ENCODE measurements at regions not wholly inside any gene's neighbourhood (a gene's known extent, or its start where the extent isn't known, plus 50 kb on each side); places are given as distances from the start of the nearest gene placed in this dataset.
"Not testable (repeated sequence)": the region's sequence is repeated elsewhere in the genome, so short reads cannot be mapped to it uniquely, and the experiment has no call there.

DNA sequence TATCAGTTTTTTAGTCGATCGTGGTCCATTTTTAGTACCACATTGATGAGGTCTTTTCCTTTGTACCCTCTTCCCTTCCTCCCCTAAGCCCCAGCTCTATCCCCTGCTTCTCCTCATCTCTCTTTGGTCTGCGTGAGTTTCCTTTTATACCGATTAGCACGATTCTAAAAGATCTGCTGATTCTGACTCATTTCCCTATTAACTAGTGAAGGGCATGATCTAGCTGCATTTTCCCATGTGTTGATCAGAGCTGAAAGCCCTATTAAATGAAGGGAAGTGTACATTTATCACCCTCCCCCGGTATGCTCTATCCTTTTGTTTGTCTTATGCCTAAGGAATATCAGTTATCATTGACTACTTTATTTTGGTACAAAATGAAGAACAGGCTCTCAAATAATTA, 181.7 kb upstream of the NPY2R start:
- DNase-seq: no peak

- DNase-seq: no peak
These were observed 175.8 kb upstream of the NPY2R start for GRCh38 chr4:155032521-155033229.

GRCh38 chr4:155033604-155034003, 174.8 kb upstream of the NPY2R start:
- DNase-seq: no peak

GRCh38 chr4:155037031-155037430, 171.4 kb upstream of the NPY2R start:
- no peak for DNase-seq

GRCh38 chr4:155038459-155038858, 170.0 kb upstream of the NPY2R start:
- DNase-seq: no peak

DNA sequence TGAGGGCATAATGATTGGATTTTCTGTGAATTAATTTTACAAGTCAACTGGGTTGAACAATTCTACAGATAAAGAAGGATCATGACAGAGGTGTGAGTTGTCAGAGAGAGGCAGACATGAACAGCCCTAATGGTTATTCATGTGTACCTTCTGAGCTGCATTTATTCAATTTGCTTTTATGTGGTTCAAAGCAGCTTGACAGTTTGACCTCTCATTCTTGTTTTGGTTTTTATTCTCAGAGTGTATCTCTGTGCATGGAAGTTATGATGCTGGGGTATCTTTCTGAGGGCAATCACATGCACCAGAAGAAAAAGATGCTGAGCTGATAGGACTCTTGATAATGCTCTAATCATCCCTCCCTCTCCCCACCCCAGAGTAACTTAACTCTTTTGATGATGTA, 169.3 kb upstream of the NPY2R start:
- no peak for DNase-seq

DNA sequence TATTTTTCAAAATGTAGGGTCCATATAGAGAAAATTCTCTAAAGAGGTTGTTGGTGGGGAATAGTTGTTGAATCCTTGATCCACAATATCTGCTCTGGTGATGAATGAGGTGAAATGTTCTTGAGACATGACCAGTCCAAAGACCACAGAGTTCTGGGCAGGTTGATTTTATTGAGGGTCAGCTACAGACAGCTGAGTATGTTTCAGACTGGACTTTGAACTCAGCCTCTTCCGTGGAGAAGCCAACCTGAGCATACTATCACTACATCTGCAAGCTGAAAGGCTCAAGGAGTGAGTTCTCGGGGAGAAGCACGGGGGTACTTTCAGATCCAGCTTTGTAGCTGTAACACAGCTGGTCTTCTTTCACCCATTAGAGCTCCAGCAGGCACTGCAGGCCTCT, 168.4 kb upstream of the NPY2R start:
- DNase-seq: no peak

DNA sequence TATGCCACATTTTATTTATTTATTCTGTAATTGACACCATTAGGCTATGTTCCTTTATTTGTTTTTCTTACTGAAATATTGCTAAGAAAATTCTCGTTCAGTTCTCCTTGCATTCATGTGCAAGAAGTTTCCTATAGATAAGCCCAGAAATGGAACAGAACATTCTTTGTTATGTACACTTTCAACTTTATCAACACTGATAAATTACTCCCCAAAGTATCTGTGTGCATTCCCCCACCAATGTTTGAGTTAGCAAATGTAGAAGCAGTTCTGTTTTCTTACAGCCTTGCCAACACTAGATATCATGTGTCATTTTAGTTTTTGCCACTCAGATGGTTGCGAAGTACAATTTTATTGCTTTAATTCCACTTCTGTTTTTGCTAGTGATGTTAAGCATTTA, 166.4 kb upstream of the NPY2R start:
- no peak for DNase-seq

GRCh38 chr4:155044251-155044650, 164.2 kb upstream of the NPY2R start:
- DNase-seq: not testable (repeated sequence)

- no peak for DNase-seq
These were observed 160.7 kb upstream of the NPY2R start for GRCh38 chr4:155047755-155048154.

GRCh38 chr4:155054042-155054441, 154.4 kb upstream of the NPY2R start:
- DNase-seq: not testable (repeated sequence)

DNA sequence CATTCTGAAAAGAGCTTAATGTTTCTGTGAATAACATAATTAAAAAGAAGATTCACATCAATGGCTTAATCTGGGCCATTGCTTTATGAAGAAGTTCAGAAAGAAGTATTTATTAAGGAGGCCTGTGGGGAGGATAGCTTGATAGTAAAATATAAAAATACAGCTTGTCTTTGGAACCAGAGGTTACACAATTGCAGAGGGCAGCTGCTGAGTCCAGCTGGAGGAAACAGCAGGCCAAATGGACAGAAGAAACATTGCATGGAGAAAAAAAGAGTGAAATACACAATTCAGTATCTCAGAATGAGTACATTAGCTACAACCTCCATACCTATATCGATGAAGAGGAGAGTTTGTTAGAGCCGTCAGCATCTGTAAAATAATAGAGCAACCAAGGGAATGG, 148.0 kb upstream of the NPY2R start:
- no peak for DNase-seq

- no peak for DNase-seq
These were observed 147.6 kb upstream of the NPY2R start for GRCh38 chr4:155060873-155061272.

DNA sequence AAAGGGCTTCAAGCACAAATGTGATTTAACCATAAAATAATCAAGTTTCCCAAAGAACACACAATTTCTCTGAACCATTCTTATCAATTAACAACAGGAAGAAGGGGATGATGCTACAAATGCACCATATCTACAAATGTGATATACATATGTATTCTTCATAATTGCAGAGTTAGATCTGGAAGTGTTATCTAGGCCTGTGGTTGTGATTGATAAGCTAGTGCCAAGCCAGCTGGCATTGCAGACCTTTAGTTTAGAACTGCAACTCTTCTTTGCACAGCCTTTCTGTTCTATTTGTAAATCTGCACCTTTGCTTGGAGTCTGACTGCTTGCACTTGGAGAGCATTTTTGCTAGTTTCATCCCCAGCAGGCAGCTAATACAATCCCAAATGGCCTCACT, 145.5 kb upstream of the NPY2R start:
- DNase-seq: no peak

DNA sequence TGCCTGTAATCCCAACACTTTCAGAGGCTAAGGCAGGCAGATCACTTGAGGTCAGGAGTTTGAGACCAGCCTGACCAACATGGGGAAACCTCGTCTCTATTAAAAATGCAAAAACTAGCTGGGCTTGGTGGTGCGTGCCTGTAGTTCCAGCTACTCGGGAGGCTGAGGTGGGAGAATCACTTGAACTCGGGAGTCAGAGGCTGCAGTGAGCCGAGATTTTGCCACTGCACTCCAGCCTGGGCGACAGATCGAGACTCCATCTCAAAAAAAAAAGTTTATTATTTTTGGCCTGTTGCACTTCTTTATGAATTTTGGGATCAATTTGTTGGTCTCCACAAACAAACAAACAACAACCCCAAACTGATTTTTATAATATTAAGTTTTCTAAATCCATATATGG, 143.5 kb upstream of the NPY2R start:
- DNase-seq: not testable (repeated sequence)

DNA sequence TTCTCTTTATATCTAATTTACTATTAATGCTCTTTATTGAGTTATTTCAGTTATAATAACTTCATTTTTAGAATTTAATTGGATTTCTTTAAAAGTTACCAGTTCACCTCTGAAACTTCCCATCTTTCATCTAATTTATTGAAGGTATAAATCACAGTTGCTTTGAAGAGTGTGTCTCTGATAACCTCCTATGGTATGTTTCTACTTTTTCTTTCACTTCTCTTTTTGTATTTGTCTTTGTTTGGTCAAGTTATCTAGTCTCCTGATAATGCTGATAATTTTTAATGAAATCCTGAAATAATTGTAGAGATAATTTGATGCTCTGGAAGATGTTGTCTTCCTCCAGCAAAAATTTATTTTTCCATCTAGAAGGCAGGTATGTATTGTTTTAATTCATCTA, 141.6 kb upstream of the NPY2R start:
- no peak for DNase-seq

- DNase-seq: no peak
These were observed 136.5 kb upstream of the NPY2R start for GRCh38 chr4:155071962-155072361.

GRCh38 chr4:155072417-155072816, 136.0 kb upstream of the NPY2R start:
- DNase-seq: no peak

DNA sequence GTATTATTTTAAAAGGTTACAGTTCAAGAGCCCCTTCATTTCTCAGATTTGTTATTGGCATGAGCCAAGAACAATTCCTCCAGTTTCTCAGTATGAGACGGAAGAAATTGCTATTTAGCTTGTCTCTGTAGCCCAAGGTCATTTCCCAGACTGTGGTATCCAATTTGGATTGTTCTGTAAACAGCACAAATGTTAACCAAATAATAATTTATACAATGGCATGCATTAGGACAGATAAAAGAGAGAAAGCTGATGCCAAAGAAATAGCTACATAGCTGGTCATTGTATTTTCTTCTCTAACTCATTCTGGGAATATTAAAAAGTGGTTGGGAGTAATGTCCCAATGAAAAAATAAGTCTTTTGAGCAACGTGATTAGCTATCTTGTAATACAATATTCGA, 134.6 kb upstream of the NPY2R start:
- no peak for DNase-seq

DNA sequence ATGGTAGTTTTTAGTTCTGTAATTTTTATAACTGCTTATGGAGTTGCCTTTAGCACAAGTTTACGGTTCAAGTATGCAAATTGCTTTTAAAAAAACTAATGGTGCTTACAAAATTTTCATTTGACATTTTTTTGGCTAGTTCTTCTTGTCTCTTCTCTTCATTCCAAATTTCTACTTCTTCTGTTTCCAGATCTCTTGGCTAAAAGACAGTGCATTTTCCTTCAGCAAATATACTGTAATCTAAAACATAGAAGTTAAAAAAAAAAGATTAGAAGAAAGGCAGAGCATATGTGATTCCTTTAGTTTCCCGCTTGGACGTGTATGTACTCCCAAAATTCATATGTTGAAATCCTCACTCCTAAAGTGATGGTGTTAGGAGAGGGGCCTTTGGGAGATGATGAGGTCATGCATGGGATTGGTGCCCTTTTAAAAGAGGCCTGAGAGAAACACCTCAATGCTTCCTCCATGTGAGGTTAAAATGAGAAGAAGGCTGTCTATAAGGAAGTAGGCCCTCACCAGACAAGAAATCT, 132.1 kb upstream of the NPY2R start:
- no peak for DNase-seq

- DNase-seq: no peak
These were observed 130.8 kb upstream of the NPY2R start for GRCh38 chr4:155077452-155078229.

- DNase-seq: no peak
These were observed 128.6 kb upstream of the NPY2R start for GRCh38 chr4:155079871-155080270.

DNA sequence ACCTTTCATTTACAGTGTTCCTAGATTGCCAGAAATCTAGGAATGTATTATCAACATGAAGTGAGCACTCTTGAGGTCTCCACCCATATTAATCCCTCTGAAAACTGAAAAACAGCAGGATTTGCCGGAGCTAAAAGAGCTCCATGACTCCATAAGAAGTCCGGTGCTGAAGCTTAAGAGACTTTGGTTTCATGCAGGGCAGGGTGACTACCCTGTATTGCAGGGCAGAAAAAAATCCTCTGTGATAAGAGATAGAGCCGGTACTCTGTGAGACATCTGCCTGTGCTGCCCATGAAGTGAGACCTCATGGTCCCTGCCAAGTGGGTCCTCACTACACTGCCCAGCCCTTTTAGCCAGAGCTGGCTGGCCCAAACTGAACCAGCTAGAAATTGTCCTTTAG, 127.2 kb upstream of the NPY2R start:
- DNase-seq: no peak

Measured in renal pelvis (tissue), 1 donor.